HepG2 (cell line): ENCODE measurements at regions not wholly inside any gene's neighbourhood (a gene's known extent, or its start where the extent isn't known, plus 50 kb on each side); places are given as distances from the start of the nearest gene placed in this dataset.

Source experiments
- ATAC-seq: fragments of 200-7000 bp; cut with Tn5 transposase; 3 replicates; pipeline ENCODE4 v1.9.1; 2020; ENCODE audit warnings: mild to moderate bottlenecking, moderate library complexity
- BruUV-seq: library from RNA; stranded (reverse); fragments of 400-500 nt; replicated peaks from 2 replicates; lab custom pipeline; 2021; lab: Mats Ljungman, UMichigan
- CTCF ChIA-PET: fragments of 300-600 bp; formaldehyde crosslinking; extraction: SDS; loops from one replicate; lab custom pipeline; 2021; ENCODE audit warnings: low total read pairs, inconsistent platforms, low intra/inter-chr PET ratio; lab: Yijun Ruan, JAX
- POLR2A ChIA-PET: fragments of 350-600 bp; sonication (Branson Sonifier 250); formaldehyde crosslinking; loops from one replicate; lab custom pipeline; 2020; ENCODE audit warnings: antibody characterized with exemption, inconsistent platforms; lab: Yijun Ruan, JAX
- DNase-seq: peaks from one replicate; pipeline ENCODE4 v3.0.0-alpha.2; 2015; ENCODE audit warnings: low spot score
- FAIRE-seq: peaks from 3 replicates; lab custom pipeline; 2011; peaks lifted over from hg19 to GRCh38; lab: Jason Lieb, UNC
- H2AFZ ChIP-seq: one replicate; pipeline ENCODE4 v1.6.1; 2011; ENCODE audit warnings: low read length, inconsistent platforms
- H3K27ac ChIP-seq: fragments of 300-600 bp; 3 replicates; pipeline ENCODE4 v1.8.0; 2011; ENCODE audit warnings: mixed run types, mild to moderate bottlenecking, mixed read lengths, low read length, inconsistent platforms; ENCODE audit not compliant: insufficient read depth; ENCODE audit errors: extremely low read length
- H3K27me3 ChIP-seq, 2 experiments: fragments of 200-600 bp in 1 of 2; 2 replicates in 1 of 2; 3 replicates in 1 of 2; pipeline versions ENCODE4 v1.6.0 to v1.8.0; 2011; ENCODE audit warnings: low read length in 2 of 2, mild to moderate bottlenecking in 2 of 2, moderate library complexity in 2 of 2, inconsistent platforms in 1 of 2; ENCODE audit not compliant: insufficient read depth in 2 of 2, control insufficient read depth in 1 of 2
- H3K36me3 ChIP-seq, 2 experiments: fragments of 200-600 bp in 1 of 2; replicated peaks in 1 of 2; 2 replicates in 1 of 2; 3 replicates in 1 of 2; pipeline versions ENCODE4 v1.5.1 to v1.8.0; 2011; ENCODE audit warnings: low read length in 2 of 2, inconsistent platforms in 1 of 2; ENCODE audit not compliant: insufficient read depth in 2 of 2, control insufficient read depth in 1 of 2
- H3K4me1 ChIP-seq: 2 replicates; pipeline ENCODE4 v1.5.1; 2012; ENCODE audit warnings: low read length, inconsistent platforms; ENCODE audit not compliant: insufficient read depth
- H3K4me2 ChIP-seq: 2 replicates; pipeline ENCODE4 v1.6.0; 2011; ENCODE audit warnings: low read depth, low read length, inconsistent platforms
- H3K4me3 ChIP-seq, 3 experiments: fragments of 200-600 bp in 1 of 3; sonication (generic), shearing (Covaris generic) in 1 of 3; replicated peaks in 1 of 3; 2 replicates each; pipeline ENCODE4 v1.5.1; 2011 to 2016; ENCODE audit warnings: low read length in 3 of 3, inconsistent platforms in 2 of 3, low read depth in 2 of 3, mild to moderate bottlenecking in 2 of 3, control low read depth in 1 of 3, mixed read lengths in 1 of 3; ENCODE audit not compliant: insufficient read depth in 1 of 3
- H3K79me2 ChIP-seq: one replicate; pipeline ENCODE4 v1.6.1; 2011; ENCODE audit warnings: low read length, inconsistent platforms; ENCODE audit not compliant: insufficient read depth
- H3K9ac ChIP-seq: 2 replicates; pipeline ENCODE4 v1.6.0; 2011; ENCODE audit warnings: mild to moderate bottlenecking, low read depth, low read length, inconsistent platforms; ENCODE audit not compliant: insufficient read depth
- H3K9me3 ChIP-seq: 2 replicates; pipeline ENCODE4 v1.5.1; 2012; ENCODE audit warnings: mild to moderate bottlenecking, low read length
- H4K20me1 ChIP-seq: 2 replicates; pipeline ENCODE4 v1.6.0; 2011; ENCODE audit warnings: inconsistent platforms, mild to moderate bottlenecking, low read length, moderate library complexity; ENCODE audit not compliant: insufficient read depth
- CEBPG ChIP-seq: IDR thresholded peaks from 2 replicates; pipeline ENCODE4 v1.6.1; 2016
- JUND ChIP-seq: sonication (generic); formaldehyde crosslinking; IDR thresholded peaks from 2 replicates; pipeline ENCODE4 v1.8.0; 2022; ENCODE audit warnings: mild to moderate bottlenecking, missing genetic modification reagents
- KDM3A ChIP-seq: IDR thresholded peaks from 2 replicates; pipeline ENCODE4 v1.6.1; 2018; ENCODE audit warnings: low read depth, missing compliant biosample characterization
- RFX5 ChIP-seq: IDR thresholded peaks from 2 replicates; pipeline ENCODE4 v1.6.1; 2011; ENCODE audit warnings: low read depth, low read length, improper control_type of control experiment
- ZBED4 ChIP-seq: sonication (generic); formaldehyde crosslinking; IDR thresholded peaks from 2 replicates; pipeline ENCODE4 v1.4.0; 2020; ENCODE audit warnings: missing genetic modification reagents, borderline replicate concordance
- WGBS: methylation state at CpG from one replicate; pipeline ENCODE4 v1.1.6; 2017; ENCODE audit warnings: low lambda C conversion rate; 5-methylcytosine and 5-hydroxymethylcytosine counted together
- in situ Hi-C: cut with HindIII; loops from 2 replicates; pipeline ENCODE4 v1.10.0; 2017; ENCODE audit warnings: low pct_unique_long_range_greater_than_20kb; ENCODE audit not compliant: extremely low pct_ligation_motif_present
- intact Hi-C: fragments of 100-400 bp; cut with micrococcal nuclease; formaldehyde crosslinking; loops from one replicate; pipeline ENCODE4 v1.10.0; 2022; ENCODE audit not compliant: unreplicated experiment

DNA sequence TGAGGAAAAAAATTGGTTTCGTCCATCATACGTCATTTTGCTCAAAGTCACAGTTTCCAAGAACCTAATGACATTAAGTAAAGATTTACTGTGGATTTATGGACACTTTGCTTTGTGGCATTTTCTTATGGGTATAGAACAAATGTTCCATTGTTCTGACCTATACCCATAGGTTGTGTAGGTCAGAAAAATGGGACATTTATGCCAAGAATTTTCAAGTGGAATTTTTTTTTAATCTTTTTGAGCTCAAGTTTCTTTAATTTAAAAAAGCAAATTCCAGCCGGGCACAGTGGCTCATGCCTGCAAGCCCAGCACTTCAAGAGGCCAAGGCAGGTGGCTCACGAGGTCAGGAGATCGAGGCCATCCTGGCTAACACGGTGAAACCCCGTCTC, 187.5 kb upstream of the TPM1 start:
- Histone ChIP-seq H3K36me3 (no peaks in the 10 kb centered on the region), H3K4me1 (peaks cover 74% of the 10 kb centered on the region), H3K27me3 (no peaks in the 10 kb centered on the region), H3K27ac (no peak overlapping the region)
- POLR2A ChIA-PET = no interaction called here
- TF ChIP-seq RFX5 (no peak), JUND (no peak), KDM3A (CRISPR knock-in tag) (no peak), CEBPG (no peak)
- TF ChIP-seq, all 625 proteins: peak for 0
- DNase-seq (peak; percentile 19), FAIRE-seq (no peak), ATAC-seq (no peak)
- no TSS peak for BruUV-seq
- in situ Hi-C loops = no loop called here
- WGBS = 69% methylated on average over 7 of the region's 7 CpGs
- Histone ChIP-seq H2AFZ (no peak overlapping the region), H3K4me3 (no peak overlapping the region), H3K9ac (no peak overlapping the region), H3K79me2 (no peaks in the 10 kb centered on the region), H4K20me1 (no peaks in the 10 kb centered on the region), H3K9me3 (no peaks in the 10 kb centered on the region), H3K4me2 (0 out of 2 replicates have a peak overlapping the region, but pooled peaks have one; percentile 4)
- intact Hi-C loops = no loop called here
- CTCF ChIA-PET = no interaction called here

GRCh38 chr15:62856466-62857246, 185.9 kb upstream of the TPM1 start:
- intact Hi-C loops (no loop called here), in situ Hi-C loops (no loop called here)
- no peak for TF ChIP-seq ZBED4 (CRISPR knock-in tag)
- H3K36me3 ChIP-seq = no peaks in the 10 kb centered on the region
- ChIA-PET CTCF (no interaction called here), POLR2A (no interaction called here)
- no peaks in the 10 kb centered on the region for H4K20me1 ChIP-seq
- no peak for DNase-seq
- H3K27ac ChIP-seq = no peak overlapping the region
- no peaks in the 10 kb centered on the region for H3K9me3 ChIP-seq
- H3K4me2 ChIP-seq = no peak overlapping the region
- no TSS peak for BruUV-seq
- FAIRE-seq = no peak
- H2AFZ ChIP-seq = no peak overlapping the region
- H3K27me3 ChIP-seq = no peaks in the 10 kb centered on the region
- H3K9ac ChIP-seq = no peak overlapping the region
- no peak overlapping the region for H3K4me3 ChIP-seq
- H3K4me1 ChIP-seq = peaks cover 58% of the 10 kb centered on the region
- WGBS = 91% methylated on average over 7 of the region's 12 CpGs
- no peak for ATAC-seq
- H3K79me2 ChIP-seq = no peaks in the 10 kb centered on the region
